Suppressor macrophage treated with lipopolysaccharide for 1 hour (primary cell): ENCODE measurements at regions not wholly inside any gene's neighbourhood (a gene's known extent, or its start where the extent isn't known, plus 50 kb on each side); places are given as distances from the start of the nearest gene placed in this dataset.
"Not testable (repeated sequence)": the region's sequence is repeated elsewhere in the genome, so short reads cannot be mapped to it uniquely, and the experiment has no call there.

Experiments
- DNase-seq, 3 donors: peaks; one replicate each; pipeline ENCODE4 v3.0.0-alpha.2; 2020 to 2022

GRCh38 chr10:26621243-26621888, 76.1 kb upstream of the PDSS1 start:
- DNase-seq, result no peak

DNA sequence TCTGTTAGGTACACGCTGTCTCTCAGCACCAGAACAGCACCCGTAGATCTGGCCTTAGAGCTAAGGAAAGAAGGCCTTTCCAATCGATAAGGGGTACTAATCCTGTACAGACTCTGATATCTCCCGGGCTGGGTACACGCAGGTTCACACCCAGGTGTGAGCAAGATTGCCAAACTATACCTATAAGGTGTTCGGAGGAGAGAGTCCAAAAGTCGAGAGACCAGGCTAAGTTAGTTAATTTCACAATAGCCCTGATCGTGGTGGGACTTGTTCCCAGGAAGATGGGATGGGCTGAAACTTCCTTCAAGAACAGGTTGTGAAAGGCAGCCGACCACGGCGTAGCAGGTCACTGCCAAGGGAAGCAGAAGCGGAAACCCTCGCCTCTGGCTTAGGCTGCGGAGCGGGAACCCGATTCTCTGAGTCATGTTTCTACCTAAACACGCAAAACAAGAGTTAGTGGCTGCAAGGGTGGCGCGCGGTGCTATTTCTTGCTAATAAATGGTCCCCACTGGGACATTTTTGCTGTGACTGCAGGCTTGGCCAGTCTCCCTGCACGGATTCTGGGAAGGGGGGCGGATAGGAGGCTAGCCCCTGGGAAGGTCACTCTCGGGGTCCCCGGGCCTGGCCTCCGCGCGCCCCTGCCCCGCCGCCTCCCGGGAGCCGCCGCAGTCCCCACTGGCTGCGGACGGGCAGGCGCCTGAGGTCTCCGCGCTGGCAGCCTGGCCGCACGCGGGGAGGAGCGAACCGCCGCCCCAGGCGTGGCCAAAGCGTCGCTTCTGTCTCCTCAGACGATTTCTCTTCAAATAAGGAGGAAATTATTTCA, 75.4 kb upstream of the PDSS1 start:
- peak; percentile 70 to 79 (median 71) for DNase-seq

DNA sequence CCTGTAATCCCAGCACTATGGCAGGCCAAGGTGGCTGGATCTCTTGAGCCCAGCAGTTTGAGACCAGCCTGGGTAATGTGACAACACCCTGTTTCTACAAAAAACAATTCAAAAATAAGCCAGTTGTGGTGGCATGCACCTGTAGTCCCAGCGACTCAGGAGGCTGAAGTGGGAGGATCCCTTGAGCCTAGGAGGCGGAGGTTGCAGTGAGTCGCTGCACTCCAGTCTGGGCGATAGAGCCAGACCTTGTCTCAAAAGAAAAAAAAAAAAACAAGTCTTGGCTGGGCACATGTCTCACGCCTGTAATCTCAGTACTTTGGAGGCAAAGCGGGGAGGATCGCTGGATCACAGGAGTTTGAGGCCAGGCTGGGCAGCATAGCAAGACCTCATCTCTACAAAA, 74.6 kb upstream of the PDSS1 start:
- DNase-seq, result no peak

- DNase-seq, result no peak
These were observed 73.5 kb upstream of the PDSS1 start for GRCh38 chr10:26624006-26624405.

DNA sequence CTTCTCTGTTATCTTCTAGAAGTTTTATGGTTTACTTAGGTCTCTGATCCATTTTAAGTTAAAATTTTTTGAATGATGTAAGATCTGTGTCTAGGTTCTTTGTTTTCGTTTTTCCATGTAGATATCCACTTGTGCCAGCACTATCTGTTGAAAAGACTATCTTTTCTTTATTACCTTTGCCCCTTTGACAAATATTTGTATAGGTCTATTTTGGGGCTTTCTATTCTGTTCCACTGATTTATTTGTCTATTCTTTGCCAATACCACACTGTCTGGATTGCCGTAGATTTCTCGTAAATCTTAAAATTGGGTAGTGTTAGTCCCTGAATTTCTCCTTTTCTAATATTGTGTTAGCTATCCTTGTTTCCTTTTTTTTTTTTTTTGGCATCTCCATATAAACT, 71.4 kb upstream of the PDSS1 start:
- no peak for DNase-seq

GRCh38 chr10:26627324-26627723, 70.2 kb upstream of the PDSS1 start:
- DNase-seq, result peak; percentile 31 to 54 (median 33)

DNA sequence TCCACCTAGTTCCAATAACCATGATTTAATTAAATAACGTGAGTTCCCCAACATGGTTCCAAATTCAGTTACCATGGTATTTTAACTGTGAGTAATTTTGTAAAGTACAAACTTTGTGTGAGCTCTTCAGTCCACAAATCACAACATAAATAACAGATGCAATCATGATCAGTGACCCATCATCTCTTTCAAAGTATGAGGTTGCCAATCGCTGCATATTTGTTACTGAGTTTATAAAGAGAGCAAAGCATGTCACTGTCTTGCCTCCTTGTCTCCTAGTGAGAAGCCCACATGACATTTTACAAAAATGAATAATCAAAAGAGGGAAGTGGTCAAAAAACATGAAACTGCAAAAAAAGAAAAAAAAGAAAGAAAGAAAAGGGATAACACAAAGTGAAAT, 69.1 kb upstream of the PDSS1 start:
- DNase-seq, result peak; percentile 10 to 69 (median 46)

GRCh38 chr10:26632171-26632570, 65.3 kb upstream of the PDSS1 start:
- not testable (repeated sequence) for DNase-seq

DNA sequence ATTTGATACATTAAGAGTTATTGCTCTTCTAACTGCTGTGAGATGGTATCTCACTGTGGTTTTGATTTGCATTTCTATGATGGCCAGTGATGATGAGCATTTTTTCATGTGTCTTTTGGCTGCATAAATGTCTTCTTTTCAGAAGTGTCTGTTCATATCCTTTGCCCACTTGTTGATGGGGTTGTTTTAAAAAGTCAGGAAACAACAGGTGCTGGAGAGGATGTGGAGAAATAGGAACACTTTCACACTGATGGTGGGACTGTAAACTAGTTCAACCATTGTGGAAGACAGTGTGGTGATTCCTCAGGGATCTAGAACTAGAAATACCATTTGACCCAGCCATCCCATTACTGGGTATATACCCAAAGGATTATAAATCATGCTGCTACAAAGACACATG, 63.4 kb upstream of the PDSS1 start:
- DNase-seq, result not testable (repeated sequence)

- no peak for DNase-seq
These were observed 59.8 kb upstream of the PDSS1 start for GRCh38 chr10:26637521-26638275.

DNA sequence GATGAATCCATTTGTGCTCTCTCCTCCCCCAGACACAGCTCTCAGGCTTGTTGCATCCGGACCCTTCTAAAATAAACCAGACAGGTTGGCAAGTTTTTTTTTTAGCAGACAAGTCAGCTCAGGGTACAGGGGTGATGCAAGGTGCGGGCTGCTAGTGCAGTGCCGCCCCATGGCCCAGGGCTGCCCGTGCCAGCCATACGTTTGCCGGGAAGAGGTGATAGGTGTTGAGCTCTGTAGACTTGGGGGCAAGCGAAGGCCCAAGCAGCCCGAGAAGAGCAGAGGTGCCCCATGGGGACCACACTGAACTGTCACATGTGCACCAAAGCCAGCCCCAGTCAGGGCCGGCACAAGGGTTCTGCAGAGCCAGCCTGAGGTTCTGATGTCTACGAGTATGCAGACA, 57.1 kb upstream of the PDSS1 start:
- DNase-seq, result no peak

DNA sequence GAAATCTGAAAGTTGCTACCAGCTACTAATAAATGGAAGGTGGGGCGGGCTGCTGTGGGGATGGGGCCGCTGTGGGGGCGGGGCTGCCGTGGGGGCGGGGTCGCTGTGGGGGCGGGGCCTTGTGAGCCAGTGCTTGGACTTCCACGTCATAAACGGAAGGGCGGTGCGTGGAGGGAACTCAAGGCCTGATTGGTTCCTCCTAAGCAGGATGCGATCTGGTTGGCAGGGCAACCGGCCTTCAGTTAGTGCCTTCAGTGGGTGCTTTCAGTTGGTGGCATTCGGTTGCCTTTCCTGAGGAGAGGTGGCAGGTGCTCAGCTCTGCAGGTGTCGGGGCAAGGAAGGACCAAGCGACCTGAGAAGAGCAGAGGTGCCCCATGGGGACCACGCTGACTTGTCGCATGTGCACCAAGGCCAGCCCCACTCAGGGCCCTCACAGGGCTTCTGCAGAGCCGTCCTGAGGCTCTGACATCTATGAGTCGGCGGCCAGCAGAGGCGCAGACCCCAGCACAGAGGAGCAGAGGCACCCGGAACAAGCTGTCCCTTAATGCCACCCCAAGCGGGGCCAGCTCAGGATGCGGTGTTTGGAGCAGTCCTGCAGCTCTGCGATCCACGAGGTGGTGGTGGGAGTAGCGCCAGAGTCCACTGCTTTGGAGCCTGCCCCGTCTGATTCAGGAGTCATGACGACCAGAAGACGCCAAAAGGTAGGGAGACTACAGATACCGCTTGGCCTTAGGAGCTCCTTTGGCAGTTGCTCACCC, 54.4 kb upstream of the PDSS1 start:
- peak in 1 of 3 donors; percentile 8 for DNase-seq

GRCh38 chr10:26647602-26648244, 49.8 kb upstream of the PDSS1 start:
- DNase-seq, result no peak
